ENCODE measurements at regions not wholly inside any gene's neighbourhood (a gene's known extent, or its start where the extent isn't known, plus 50 kb on each side); places are given as distances from the start of the nearest gene placed in this dataset.

DNA sequence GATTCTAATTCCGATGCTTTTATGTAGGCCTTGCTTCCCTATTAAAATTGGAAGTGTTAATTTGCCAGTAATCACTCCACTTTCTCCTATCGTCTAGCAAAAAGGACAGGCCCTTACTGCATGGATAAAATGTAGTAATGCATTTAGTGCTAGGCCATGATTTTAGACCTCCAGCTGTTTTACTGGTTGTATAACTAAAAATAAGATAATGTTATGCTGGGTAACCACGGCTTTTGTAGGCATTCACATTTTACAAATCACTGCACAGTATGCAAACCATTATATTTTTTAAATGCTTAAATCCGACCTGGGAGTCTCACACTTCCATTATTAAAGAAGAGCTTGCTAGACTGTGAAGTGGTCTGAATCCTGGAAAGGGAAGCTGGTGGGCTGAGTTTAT, 179.5 kb downstream of the TFAP2A start:
- DNase-seq: no peak

DNA sequence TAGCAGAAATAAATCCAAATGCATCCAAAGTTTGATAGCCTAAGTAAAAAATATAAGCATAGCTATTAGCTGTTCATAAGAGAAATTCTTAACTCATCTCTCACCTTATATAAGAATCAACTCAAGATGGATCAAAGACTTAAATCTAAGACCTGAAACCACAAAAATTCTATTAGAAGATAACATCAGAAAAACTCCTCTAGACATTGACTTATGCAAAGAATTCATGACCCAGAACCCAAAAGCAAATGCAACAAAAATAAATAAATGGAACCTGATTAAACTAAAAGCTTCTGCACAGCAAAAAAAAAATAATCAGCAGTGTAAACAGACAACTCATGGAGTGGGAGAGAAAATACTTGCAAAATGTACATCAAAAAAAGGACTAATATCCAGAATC, 184.3 kb downstream of the TFAP2A start:
- DNase-seq: no peak

DNA sequence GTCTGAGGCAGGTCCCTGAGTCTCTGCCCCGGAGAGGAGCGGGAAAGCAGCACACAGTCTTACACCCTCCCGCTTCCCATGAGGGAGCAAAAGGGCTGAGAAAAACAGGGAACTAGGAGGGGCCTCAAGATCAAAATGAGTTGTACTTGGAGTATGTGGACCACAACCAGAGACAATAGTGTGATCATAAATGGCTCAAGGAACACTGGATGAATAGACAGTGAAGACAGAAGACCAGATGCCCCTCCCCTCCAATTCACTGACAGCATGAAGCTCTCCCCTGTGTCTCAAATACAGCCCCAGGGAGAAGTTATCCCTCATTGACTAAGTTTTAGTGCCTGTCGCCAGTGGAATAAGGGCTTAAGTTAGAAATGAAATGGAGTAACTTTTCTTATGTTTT, 191.0 kb downstream of the TFAP2A start:
- no peak for DNase-seq

DNA sequence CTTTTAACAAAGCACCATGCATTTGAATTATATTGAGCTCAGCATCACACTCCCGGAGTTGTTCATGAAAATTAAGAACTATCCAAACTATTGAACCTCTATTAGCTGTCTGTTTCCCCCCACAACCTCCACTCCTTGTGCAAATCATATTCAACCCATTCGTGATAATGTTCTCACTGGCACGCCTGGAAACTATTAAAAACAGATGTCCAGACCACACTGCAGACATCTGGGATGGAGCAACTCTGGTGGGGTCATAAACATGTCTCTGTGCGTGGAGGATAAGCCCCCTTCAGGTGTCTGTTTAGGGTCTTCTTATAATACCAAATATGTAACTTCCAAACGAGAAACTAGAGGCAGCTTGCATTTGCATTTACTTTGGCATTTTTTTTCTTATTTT, 193.7 kb downstream of the TFAP2A start:
- DNase-seq: no peak

DNA sequence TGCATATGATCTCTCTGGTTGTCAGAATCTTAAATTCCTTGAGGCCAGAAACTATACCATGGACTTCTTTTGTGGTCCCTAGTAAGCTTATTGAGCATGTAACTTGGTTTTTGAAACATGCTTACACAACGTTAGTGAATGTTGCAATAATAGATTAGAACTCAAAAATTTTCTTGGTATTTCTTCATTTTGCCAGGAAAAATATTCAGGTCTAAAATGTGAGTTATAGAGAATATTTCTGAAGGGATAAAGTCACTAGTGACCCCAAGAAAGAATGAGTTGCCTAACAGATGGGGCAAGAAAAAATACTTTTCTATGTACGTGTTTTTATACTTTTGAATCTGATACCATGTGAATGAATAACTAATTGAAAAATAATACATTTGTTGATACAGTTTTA, 195.4 kb downstream of the TFAP2A start:
- no peak for DNase-seq

DNA sequence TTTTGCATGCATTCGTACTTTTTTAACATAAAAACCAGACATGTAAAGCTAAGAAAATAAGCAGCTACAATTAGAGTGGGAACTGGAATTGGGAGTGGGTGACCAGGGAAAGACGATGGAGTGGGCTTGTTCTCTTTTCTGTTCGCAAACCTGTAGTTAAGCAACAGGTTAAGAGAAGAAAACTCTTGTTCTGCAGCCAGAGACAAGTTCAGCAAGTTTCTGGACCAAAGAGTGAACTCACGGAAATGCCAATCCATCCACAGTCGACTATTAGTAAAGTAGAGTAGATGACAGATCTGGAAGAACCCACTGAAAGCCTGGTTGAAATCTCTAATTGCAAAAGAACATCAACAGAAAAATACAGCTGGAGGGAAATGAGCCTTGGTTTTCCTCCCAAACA, 197.8 kb downstream of the TFAP2A start:
- DNase-seq: no peak

DNA sequence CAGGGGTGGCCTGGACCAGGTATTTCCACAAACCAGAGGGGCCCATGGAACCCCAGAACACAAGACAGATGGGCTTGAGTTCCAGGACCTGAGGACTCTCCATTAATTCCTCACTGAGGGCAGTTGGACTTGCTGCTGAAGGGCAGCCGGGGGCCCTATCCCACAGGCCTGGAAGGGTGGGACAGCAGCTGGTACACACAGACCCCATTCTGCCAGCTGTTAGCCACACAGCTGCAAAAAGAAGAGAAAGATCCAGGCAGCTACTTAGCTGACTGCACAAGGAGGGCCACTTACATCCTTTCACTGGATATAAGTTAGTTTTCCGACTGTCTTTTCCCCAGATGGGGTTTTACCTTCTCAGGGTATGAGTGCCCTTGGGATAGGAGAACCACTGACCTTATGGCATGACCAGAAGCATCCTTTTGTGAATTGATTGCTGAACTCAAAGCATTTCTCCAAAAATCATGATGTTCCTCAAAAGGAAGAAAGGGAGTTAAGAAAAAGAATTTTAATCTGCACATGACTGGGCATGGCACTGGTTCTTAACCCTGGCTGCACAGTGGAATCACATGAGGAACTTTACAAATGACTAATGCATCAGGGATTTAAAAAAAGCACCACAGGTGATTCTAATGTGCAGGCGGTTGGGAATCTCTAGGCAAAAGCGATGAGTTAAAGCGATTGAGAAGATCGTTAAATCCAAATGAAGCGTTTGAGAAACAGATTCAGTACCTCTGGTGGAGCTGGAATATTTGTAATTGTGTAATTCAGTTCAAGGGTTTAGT, 199.4 kb downstream of the TFAP2A start:
- DNase-seq: no peak

DNA sequence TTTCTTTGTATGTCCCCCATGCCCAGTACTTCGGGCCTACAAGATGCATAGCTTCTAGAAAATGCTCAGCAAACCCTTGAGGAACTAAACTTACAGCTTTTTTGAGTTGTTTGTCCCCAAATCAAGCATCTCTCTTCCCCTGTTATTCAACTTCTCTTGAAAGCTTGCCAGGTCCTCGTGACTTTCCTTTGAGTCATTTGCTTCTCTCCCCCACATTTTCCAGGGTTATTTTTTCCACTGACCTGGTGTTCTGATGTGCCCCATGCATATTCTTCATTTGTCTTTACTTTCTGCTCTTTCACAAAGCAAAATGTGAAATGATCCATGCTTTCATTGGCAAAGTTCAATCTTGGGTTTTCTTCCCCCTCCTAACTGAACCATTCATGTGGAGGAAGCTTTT, 204.8 kb downstream of the TFAP2A start:
- DNase-seq: no peak

DNA sequence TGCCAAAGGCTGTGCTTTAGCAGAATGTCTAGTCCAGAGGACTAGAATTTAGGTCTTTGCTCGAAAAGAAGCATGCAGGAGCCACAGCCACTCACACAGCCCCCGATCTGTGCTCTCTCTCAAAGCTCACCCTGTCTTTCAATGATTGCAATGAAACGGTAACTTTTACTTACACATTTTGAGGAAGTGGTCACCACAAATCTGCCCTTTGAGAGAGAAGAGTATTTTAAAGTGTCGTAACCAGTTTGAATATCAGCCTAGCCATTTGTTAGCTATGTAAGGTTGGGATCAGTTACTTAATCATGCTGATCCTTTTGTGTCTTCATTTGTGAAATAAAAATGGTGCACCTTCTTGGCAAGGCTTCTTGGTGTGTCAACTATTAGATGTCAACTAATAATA, 209.0 kb downstream of the TFAP2A start:
- no peak for DNase-seq

DNA sequence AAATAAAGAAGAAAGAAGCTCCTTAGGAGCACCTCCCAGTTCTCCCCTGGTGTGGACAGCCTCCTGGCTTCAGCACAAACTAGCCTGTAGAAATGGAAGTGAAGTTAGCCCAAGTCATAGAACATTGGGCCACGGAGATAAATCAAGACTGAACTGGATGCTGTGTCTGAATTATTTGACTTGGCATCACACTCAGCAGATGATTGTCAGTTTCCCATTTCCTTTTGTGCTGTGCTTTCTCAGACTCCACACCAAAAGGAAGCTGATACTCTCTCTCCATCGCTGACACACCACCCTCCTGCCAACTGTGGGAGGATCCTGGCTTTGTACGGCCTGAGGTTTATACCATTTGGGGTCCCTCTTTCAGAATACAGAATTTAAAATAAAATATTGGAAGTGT, 209.8 kb downstream of the TFAP2A start:
- DNase-seq: peak; percentile 24

DNA sequence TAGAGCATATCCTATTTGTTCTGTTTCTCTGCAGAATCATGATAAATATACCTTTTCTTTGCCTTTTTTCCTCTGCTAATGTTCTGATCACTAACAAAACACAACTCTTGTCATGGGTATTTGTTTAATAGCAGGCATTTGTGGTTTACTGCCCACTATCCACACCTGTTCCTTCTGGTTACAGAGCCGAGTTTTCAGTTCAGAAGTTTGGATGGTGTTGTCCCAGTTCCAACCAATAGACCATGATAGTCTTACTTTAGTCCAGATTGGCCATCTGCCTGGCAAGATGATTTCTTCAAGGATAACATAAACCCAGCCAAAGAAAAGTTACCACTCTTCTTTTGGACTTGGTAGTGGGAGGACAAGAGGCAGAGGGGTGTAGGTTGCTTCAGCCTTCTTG, 211.2 kb downstream of the TFAP2A start:
- DNase-seq: no peak

DNA sequence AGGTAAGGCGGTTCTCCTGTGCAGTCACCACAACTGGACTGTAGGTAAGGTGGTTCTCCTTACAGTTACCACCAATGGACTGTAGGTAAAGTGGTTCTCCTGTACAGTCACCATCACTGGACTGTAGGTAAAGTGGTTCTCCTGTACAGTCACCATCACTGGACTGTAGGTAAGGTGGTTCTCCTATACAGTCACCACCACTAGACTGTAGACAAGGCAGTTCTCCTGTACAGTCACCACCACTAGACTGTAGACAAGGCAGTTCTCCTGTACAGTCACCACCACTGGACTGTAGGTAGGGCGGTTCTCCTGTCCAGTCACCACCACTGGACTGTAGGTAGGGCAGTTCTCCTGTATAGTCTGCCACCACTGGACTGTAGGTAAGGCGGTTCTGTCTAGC, 212.3 kb downstream of the TFAP2A start:
- DNase-seq: no peak

DNA sequence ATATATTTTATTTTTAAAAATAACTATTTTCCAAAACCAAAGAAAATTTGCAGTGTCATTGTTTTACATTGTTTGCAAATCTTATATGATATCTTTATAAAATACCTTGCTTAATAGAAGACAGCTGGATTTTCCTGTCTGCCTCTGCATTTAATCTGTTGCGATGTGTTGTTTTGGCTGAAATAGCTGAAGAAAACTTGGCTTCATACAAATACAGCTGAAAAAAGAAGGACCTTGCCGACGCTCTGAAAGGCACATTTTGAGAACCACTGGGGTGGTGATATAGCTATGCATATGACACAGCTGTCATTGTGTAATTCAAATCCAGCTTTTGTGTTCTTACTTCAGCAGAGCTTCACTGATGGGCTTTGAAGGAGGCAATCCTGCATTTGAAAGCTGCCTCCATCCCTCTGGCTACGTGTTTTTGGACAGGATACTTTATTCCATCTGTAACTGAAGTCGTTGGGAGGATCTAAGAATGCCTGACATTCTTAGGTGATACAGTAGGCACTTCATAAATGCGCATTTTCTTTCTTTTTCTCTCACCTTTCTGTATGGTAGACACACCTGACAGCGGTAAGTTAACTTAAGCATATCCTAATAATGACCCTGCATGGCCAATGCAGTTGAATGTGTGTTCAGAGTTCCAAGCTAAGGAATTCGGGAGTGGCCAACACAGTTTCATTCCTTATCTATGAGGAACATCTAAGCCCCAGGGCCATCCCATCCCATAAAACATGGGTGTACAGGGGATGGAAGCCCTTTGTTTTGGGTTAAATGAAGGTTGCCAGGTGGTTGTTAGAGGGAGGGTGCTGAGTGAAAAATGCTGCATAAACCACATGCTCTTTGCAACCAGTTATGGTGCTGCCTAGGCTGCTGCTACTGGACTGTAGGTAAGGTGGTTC, 213.0 kb downstream of the TFAP2A start:
- no peak for DNase-seq

DNA sequence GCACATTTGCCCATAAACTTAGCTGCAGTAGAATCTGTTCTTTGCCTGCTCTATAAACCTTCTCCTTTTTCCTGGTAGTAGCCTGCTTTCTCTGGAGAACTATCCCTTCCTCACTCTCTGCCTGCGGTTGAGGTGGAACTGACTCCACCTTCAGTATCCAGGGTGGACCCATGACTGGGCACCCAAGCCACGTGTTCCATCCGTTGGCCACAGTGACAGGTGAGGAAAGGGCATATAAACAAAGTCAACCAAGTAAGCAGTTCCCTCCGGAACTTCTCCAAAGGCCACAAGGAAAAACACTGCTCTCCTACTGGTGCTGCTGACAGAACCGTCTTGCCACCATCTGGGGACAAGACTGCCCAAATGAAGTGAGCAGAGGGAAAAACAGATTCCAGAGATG, 218.8 kb downstream of the TFAP2A start:
- no peak for DNase-seq

DNA sequence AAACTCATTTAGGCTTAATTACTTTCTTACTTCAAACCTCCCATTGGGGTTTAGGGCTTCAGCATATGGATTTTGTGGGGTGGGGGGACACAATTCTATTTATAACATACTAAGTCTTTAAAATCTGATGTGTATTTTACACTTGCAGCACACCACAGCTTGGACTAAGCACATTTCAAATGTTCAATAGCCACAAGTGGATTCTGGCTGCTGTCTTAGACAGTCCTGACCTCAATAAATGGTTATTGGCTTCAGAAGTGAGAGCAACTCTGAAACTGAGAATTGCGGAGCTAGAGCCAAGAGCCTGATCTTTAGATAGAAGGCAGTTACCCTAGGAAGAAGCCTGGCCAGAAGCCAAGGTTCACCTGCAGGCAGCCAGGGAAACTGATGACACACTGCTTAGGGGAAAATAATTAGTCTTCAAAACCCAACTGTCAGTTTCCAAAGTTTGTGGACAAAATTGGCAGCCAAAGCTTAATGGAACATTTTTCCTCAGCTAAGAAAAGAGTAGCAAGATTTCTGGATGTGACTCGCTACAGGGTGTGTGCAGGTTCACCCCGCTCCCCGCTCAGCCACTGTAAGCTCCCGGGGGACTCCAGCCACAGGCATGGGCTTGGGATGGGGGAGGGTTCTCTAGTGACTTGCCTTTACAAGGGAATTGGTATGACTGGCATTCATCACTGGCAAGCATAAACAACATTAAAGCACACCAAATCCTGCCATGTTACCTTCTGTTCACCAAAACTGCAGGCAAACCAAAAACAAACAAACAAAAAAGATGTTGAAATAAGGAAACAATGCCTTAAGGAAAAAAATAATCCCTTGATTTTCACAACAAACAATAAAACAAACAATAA, 219.8 kb downstream of the TFAP2A start:
- DNase-seq: no peak

DNA sequence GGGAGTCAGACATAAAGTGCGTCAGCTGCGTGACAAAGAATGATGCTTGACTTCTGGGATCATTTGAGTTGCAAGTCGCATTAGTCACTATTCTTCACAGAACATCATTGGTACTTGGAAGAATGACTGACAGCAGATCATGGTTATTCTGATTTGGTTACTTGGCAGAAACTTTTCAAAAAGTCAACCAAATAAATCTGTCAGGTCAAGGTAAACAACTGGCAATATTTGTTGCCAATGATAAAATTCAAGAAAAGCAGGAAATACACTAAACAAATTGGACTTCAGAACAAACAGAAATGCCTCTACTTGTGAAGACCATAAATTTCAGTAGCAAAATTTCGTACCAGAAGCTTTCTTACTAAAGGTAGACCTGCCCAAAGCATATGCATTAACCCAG, 221.6 kb downstream of the TFAP2A start:
- no peak for DNase-seq

DNA sequence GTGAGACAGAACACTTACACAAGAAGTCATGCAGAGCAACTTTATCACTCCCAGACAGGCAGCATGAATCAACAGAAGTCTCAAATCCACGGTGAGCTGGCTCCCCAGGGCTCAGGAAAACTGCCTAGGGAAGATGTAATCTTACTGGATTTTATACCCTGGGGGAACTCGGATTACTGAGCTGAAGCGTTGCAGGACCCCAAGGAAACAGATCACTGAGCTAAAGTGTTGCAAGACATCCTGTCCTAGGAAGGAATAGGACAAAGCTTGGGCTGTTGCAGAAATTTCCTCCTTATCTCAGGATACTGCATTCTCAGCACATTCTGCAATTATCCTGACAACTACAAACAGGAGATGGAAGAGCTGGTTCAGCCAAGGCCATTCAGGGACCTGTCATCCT, 224.8 kb downstream of the TFAP2A start:
- no peak for DNase-seq

DNA sequence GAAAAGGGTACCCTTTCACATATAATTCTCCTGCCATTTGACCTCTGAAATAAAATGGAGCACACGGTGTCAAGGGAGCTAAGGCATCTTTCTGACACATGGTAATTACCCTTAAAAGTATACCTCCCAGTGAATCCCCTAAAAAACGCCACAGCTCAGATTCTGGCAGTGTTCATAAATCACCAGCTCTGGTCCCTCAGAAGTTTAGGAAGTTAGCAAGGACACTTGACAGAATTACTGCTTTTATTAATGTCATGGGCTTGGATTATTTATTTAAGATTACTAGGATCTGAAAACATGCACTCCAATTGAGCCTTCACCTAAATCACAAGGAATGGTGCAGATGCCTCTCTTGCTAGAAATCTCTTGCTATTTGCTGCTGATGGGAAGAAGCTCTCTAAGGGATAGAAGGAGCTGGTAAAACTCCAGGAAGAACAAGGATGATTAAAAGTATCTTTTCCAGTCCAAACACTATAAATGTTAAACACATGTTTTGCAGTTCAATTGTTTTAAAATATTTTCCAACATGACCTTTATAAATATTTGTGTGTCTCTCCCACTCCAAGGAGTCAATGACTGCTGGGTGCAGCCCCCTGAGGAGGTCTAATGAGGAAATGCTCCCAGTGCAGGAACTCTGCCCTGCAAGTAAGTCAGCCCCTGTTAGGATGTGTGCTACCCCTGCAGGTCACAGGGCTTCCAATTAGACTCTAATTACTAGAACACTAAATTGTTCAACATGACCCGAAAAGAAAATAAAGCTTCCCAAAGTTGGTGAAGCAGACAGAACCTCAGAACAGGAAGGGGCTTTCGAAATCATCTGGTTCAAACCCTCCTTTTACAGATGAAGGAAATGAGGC, 230.3 kb downstream of the TFAP2A start:
- DNase-seq: no peak

DNA sequence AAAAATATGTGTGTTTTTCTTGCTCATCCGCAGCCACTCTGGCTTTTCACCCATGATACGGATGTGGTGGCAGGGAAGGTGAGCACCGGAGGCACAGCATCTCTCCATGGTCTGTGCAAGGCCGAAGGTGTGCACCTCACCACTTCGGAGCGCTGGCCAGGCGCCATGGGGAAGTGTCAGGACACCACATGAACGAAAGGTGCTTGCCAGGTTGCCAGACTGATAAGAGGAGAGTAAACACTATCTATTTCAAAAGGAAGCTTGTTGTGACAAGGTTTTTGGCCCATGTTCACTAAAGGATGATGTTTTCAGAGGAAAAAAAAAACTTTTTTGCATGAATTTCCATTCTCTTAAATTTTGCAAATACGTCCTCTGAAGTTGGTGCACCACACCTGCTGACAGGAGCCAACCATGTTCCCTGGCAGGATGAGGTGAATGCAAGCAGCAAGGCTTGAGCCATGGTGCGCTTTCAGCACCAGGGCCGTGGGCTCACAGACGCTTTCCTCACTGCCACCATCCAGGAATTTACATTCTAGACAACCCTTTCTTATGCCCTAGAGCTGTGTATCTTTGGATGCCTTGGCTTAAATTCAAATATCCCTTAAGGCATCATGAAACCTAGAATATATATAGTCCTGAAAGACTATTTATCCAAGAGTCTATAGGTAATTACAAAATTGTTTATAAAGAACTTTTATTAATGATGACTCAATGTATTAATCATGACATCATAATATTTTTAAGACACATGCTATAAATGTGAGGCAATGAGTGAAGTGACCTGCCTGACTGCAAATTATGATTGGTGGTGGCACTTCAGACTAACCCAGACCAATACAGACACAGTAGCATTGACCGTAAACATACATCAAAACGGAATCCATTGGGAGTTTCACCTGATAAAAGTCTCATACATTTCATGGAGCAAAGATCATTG, 234.5 kb downstream of the TFAP2A start:
- DNase-seq: peak; percentile 99

DNA sequence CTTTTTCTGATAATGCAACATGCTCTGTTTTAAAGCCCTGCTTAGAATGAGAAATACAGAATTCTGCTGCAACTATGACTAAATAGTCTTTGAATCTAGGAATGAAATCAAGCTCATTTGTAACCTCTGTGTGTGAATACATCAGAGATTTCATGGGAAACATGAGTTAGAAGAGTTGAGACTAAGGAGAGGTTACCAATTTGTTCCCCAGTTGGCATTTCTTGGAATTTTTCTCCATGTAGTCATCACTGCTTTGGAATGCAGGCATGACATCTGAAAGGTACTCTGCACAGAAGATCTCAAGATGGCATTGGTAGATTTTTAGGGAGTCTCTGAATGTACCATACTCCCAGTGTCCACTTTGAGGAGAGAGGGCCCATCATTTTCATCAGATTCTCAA, 237.2 kb downstream of the TFAP2A start:
- no peak for DNase-seq

DNA sequence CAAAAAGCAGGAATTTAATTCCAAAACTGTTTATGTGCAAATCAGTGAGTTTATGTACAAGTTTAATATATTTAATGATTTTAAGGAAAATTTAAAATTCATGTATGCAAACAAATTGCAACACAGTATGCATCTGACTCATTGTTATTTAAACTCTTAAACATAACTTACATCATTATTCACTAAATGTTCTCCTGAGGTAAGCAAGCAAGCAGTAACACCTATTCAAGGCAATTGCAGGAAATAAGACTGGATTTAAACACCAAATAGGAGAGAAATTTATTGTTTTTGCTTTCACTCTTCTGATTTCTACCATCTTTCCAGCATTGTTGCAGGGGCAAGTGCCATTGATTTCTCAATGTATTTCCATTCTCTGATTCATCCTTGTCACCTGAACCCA, 239.5 kb downstream of the TFAP2A start:
- no peak for DNase-seq
